GM18511 (cell line): ENCODE measurements at regions not wholly inside any gene's neighbourhood (a gene's known extent, or its start where the extent isn't known, plus 50 kb on each side); places are given as distances from the start of the nearest gene placed in this dataset.

Experiments
- ATAC-seq: cut with Tn5 transposase; IDR thresholded peaks from one replicate; pipeline ENCODE4 v1.9.1; 2021; ENCODE audit warnings: mild to moderate bottlenecking, moderate library complexity; ENCODE audit not compliant: unreplicated experiment

GRCh38 chr20:52823303-52823702 is 148.9 kb upstream of the TSHZ2 start:
- no peak for ATAC-seq

DNA sequence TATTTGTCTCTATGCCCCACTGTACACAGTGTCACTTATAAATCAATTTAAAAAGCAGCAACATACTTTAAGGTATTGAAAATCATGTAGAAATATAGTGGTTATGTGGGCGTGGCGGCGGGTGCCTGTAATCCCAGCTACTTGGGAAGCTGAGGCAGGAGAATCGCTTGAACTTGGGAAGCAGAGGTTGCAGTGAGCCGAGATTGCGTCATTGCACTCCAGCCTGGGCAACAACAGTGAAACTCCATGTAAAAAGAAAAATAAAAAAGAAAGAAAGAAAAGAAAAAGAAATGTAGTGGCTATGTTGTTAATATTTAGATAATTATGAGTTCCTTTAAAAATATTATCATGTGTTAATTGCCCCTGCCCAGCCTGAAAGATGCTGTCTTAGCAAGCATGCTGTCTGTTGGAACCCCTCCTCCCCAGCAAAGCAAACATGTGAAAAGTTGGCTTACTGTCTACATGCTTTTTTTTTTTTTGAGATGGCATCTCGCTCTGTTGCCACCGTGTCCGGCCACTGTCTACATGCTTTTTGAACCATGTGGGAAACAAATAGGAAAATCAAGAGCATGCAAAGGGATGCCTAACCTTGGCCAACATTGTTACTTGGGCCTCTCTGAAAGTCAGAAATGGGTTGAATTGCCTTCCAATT is 151.4 kb upstream of the TSHZ2 start:
- no peak for ATAC-seq

DNA sequence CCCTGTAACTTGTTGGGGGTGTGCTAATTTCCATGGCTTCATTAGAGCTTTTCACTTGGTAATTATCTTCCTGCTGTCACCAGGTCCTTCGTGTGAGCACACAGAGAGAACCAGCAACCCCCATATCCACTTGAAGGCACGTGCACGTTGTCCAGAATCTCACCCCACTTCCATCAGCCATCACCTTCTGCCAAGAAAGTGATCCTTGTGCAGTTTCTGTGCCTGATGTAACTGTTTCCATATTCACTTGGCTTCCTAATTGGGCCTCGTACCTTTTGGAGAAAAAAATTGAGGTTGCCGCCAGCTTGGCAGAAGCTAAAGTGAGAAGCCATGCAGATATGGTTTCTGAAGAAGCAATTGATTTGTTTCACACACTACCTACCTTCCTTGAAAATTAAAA is 153.7 kb upstream of the TSHZ2 start:
- ATAC-seq = no peak

GRCh38 chr20:52817981-52818380 is 154.2 kb upstream of the TSHZ2 start:
- no peak for ATAC-seq

GRCh38 chr20:52817511-52817910 is 154.6 kb upstream of the TSHZ2 start:
- no peak for ATAC-seq

DNA sequence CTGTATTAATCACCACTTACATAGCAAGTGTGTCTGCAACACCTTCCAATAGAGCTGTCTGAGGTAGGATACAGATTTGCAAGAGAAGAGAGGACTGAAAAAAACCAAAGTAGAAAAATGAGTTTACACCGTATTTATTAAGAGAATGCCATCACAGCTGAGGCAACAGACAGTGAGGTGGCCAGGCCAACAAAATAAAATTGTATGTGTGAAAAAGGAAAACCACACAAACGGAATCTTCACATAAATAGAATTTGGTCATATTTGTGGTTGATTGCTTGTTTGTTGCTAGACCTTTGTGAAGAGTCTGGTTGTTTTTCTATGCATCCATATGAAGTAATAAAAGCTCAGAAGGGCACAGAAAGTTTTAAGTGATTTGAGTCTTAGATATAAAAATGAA is 157.8 kb upstream of the TSHZ2 start:
- no peak for ATAC-seq

GRCh38 chr20:52812231-52812847 is 159.8 kb upstream of the TSHZ2 start:
- no peak for ATAC-seq

GRCh38 chr20:52809003-52809402 is 163.2 kb upstream of the TSHZ2 start:
- no peak for ATAC-seq

GRCh38 chr20:52806918-52807317 is 165.2 kb upstream of the TSHZ2 start:
- ATAC-seq = no peak

GRCh38 chr20:52805843-52806242 is 166.3 kb upstream of the TSHZ2 start:
- ATAC-seq = no peak

DNA sequence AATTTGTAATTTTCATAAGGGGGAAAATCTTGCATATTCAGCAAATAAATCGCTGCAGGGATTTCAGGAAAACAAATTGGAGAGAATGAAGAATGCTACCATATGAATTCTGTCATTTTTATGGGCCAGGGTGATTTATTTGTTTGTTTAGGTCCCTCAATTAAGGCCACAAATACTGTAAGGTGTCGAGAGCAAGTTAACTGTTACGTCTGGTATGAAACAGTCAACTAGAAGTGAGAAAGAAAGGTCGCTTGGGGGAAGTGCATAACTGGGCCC is 166.9 kb upstream of the TSHZ2 start:
- no peak for ATAC-seq

- no peak for ATAC-seq
Observed at GRCh38 chr20:52804497-52805295, 167.5 kb upstream of the TSHZ2 start.

DNA sequence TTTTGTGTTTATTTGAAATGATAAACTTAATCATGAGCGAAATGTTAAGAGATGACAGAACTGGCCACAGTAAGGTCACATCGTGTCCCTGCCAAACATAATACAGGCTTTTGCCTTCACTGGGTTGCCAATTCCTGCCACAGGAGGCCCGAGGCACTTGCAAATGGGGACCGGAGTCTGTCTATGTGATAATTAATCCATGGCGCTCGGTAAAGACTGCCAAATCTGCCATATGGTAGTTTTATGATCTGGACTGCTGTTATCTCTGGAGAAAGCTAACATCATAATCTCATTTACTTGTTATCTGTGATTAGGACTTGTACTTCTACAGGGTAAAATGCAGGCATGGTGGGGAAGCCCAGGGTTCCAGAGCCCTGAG is 170.5 kb upstream of the TSHZ2 start:
- no peak for ATAC-seq

DNA sequence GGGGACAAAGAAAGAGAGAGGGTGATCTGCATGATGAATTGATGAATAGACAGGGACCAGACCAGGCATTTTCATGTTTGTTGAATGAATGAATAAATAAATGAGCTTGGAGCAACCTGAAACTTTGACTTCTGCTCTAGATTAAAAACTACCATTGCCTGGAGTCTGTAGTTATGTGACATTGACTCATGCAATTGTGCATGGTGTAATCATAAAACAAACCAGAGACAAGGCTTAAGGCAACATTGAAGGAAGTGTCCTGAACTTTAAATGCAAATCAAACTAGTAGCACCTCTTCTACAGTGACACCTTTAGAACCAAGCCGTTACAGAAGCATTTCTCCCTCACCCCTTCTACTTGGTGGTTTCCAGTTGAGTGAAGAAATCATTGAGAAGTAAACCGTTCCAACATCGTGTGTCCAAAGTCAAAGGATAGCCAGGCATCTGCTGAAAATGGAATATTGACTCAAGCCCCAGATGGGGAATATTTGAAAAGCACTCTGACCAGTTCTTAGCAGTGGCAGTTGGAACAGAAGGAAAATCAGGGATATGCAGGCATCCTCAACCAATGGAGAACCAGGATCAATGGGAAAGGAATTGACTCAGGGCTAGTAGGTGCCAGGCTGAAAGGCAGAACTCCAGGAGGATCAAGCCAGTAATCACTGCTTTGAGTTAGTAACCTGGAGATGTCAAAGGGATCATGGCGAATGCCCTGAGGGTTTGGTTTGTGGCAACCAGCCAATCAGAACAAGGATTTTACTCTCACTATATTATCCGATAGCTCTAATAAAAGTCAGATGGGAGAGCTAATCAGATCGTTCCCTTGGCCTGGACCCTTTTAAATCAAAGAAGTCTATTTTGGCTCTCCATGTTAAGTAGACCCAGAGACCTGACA is 171.2 kb upstream of the TSHZ2 start:
- no peak for ATAC-seq

DNA sequence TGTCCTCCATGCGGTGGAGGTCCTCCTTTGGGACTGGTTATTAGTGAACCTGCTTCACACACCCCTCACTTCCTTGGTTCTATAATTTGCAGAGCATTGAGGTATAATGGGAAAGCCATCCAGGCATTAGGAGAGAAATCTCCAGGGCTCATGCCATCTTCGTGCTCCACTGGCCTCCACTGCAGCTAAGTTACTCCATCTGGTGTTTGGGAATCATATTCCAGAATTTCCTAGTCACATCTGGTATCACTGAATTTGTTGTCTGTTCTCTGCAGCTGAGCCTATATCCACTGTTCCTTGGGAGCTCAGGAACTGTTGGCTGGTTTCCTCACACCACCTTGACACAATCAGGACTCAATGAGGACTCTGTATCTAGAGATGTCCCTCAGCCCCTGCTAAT is 173.0 kb upstream of the TSHZ2 start:
- ATAC-seq = no peak

DNA sequence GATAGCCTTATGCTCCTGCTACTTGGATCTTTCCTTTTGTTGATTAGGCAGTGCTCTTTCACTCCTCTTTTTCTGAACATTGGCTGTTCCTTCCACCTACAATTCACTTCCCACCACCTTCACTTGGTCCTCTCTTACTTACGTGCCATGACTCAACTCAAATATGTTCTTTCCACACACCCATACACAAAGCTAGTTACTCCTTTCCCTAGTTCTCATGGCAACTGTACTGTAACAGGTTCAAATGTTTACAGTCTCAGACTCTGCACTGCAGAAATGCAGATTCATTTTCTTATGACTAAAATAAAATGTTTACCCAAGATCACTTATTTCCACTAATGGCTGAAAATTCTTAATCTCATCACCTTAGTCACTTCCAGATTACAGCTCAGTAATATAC is 174.0 kb upstream of the TSHZ2 start:
- ATAC-seq = no peak

DNA sequence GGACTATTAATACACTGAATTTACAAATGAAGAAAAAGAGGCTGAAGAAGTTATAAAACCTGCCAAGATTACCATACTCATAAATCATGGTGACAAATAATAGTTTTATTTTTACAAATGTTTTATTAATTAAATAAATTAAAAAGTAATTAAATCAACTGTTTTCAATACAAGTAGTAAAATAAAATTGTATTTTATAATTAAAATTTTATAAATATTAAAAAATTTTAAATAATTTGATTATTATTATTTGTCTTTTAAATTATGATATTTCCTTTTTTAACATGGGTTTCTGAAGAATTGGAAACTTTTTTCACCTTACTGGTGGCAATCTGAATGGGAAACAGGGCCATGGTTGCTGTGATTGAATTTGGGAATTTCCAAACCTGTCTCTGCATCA is 177.3 kb upstream of the TSHZ2 start:
- ATAC-seq = no peak

GRCh38 chr20:52793339-52793963 is 178.7 kb upstream of the TSHZ2 start:
- ATAC-seq = no peak

DNA sequence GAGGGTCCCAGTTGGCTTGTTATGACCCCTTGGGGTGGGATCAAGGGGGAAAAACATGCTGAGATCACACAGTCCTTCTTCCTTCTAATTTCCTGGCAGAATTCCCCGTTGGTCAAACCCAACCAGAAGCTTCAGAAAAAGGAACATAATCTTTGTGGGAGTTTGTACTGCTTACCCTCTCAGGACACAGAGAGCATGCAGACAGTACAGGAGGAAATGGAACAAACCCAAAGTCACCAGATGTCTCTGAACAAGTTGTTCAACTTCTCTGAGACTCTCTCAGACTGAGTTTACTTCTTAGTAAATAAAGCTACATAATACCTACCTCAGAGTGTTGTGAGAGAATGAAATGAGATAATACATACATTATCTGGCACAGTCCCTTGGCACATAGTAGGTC is 181.1 kb upstream of the TSHZ2 start:
- ATAC-seq = no peak

GRCh38 chr20:52789716-52790115 is 182.4 kb upstream of the TSHZ2 start:
- no peak for ATAC-seq

DNA sequence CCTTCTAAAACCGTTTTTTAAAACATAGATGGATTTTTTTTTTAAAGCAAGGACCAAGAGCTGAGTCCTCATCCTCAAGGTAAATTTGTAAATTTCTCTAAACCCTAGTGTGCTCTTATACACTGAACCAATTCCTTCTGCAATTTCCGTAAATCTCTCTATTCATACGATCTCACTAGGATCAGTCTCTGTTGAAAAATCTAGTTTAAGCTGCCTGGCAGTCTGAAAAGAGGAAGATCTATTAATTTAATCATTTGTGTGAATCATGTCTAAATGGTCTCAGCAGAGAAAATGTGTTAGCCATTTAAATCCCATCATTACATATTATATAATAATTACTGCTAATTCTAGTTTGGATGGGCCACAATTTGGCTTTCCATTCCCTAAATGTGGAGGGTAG is 184.2 kb upstream of the TSHZ2 start:
- no peak for ATAC-seq
